IMR-90 (cell line): ENCODE measurements at regions not wholly inside any gene's neighbourhood (a gene's known extent, or its start where the extent isn't known, plus 50 kb on each side); places are given as distances from the start of the nearest gene placed in this dataset.
A peak's percentile ranks its signal among the peaks of the same experiment; 100 is the strongest.

ENCODE experiments used
- ATAC-seq: fragments of 200-7000 bp; cut with Tn5 transposase; 2 replicates; pipeline ENCODE4 v1.9.1; 2020; ENCODE audit warnings: low read depth, mild to moderate bottlenecking, moderate library complexity
- BruUV-seq: library from RNA; stranded (reverse); fragments of 400-500 nt; replicated peaks from 2 replicates; lab custom pipeline; 2021; lab: Mats Ljungman, UMichigan
- CTCF ChIA-PET: fragments of 300-600 bp; formaldehyde crosslinking; extraction: SDS; loops from one replicate; lab custom pipeline; 2021; ENCODE audit warnings: antibody characterized with exemption; lab: Yijun Ruan, JAX
- POLR2A ChIA-PET: fragments of 300-600 bp; sonication (Branson Sonifier 250); formaldehyde crosslinking; loops from one replicate; lab custom pipeline; 2022; ENCODE audit warnings: antibody characterized with exemption; ENCODE audit not compliant: unreplicated experiment; lab: Charles Lee
- DNase-seq: peaks from one replicate; pipeline ENCODE4 v3.0.0; 2013
- H2AFZ ChIP-seq: replicated peaks from 2 replicates; pipeline ENCODE3; 2013; ENCODE audit warnings: low read length, mild to moderate bottlenecking; ENCODE audit not compliant: poor library complexity
- H2AK5ac ChIP-seq: 2 replicates; pipeline ENCODE4 v1.6.1; 2013; ENCODE audit warnings: low read depth, low read length, inconsistent platforms
- H2AK9ac ChIP-seq: replicated peaks from 2 replicates; pipeline ENCODE3; 2013; ENCODE audit warnings: mild to moderate bottlenecking, low read depth, low read length, moderate library complexity; ENCODE audit not compliant: poor library complexity
- H2BK120ac ChIP-seq: 2 replicates; pipeline ENCODE4 v1.6.1; 2013; ENCODE audit warnings: low read depth, low read length, inconsistent platforms
- H2BK15ac ChIP-seq: 3 replicates; pipeline ENCODE4 v1.6.1; 2013; ENCODE audit warnings: low read depth, low read length, inconsistent platforms
- H2BK20ac ChIP-seq: 2 replicates; pipeline ENCODE4 v1.6.1; 2013; ENCODE audit warnings: low read depth, mild to moderate bottlenecking, inconsistent platforms, low read length, moderate library complexity
- H2BK5ac ChIP-seq: 2 replicates; pipeline ENCODE4 v1.6.1; 2013; ENCODE audit warnings: mild to moderate bottlenecking, low read depth, low read length, inconsistent platforms; ENCODE audit not compliant: poor library complexity, severe bottlenecking
- H3K14ac ChIP-seq: replicated peaks from 2 replicates; pipeline ENCODE4 v1.6.1; 2013; ENCODE audit warnings: low read depth, low read length, inconsistent platforms
- H3K18ac ChIP-seq: 2 replicates; pipeline ENCODE4 v1.6.1; 2013; ENCODE audit warnings: low read depth, low read length, control low read depth
- H3K23ac ChIP-seq: 2 replicates; pipeline ENCODE4 v1.6.1; 2013; ENCODE audit warnings: low read depth, low read length, inconsistent platforms
- H3K27ac ChIP-seq: 2 replicates; pipeline ENCODE4 v1.5.1; 2013; ENCODE audit warnings: mild to moderate bottlenecking, control low read depth, low read length; ENCODE audit not compliant: insufficient read depth
- H3K27me3 ChIP-seq: 2 replicates; pipeline ENCODE4 v1.6.1; 2013; ENCODE audit warnings: low read length; ENCODE audit not compliant: control insufficient read depth, insufficient read depth
- H3K36me3 ChIP-seq: 2 replicates; pipeline ENCODE4 v1.6.1; 2013; ENCODE audit warnings: low read length, mixed read lengths; ENCODE audit not compliant: control insufficient read depth, insufficient read depth
- H3K4ac ChIP-seq: 2 replicates; pipeline ENCODE4 v1.6.1; 2013; ENCODE audit warnings: low read depth, low read length, inconsistent platforms
- H3K4me1 ChIP-seq: 2 replicates; pipeline ENCODE4 v1.6.1; 2013; ENCODE audit warnings: low read length, mixed read lengths; ENCODE audit not compliant: control insufficient read depth, insufficient read depth
- H3K4me2 ChIP-seq: 2 replicates; pipeline ENCODE4 v1.6.1; 2013; ENCODE audit warnings: low read depth, mild to moderate bottlenecking, control low read depth, low read length, moderate library complexity
- H3K4me3 ChIP-seq: 2 replicates; pipeline ENCODE4 v1.5.1; 2013; ENCODE audit warnings: low read depth, mild to moderate bottlenecking, control low read depth, low read length, moderate library complexity; ENCODE audit not compliant: insufficient read depth
- H3K56ac ChIP-seq: 2 replicates; pipeline ENCODE4 v1.6.1; 2013; ENCODE audit warnings: low read length, inconsistent platforms; ENCODE audit not compliant: insufficient read depth; ENCODE audit errors: extremely low read depth
- H3K79me1 ChIP-seq, 2 experiments: 2 replicates each; pipeline ENCODE4 v1.6.1; 2013; ENCODE audit warnings: low read length in 2 of 2, inconsistent platforms in 1 of 2, low read depth in 1 of 2
- H3K9ac ChIP-seq: 2 replicates; pipeline ENCODE4 v1.6.1; 2013; ENCODE audit warnings: low read depth, low read length, control low read depth
- H3K9me1 ChIP-seq: 2 replicates; pipeline ENCODE4 v1.6.1; 2013; ENCODE audit warnings: low read length, inconsistent platforms; ENCODE audit not compliant: insufficient read depth
- H3K9me3 ChIP-seq: 2 replicates; pipeline ENCODE4 v1.6.1; 2013; ENCODE audit warnings: low read length; ENCODE audit not compliant: control insufficient read depth, insufficient read depth
- H4K20me1 ChIP-seq: 2 replicates; pipeline ENCODE4 v1.6.1; 2013; ENCODE audit warnings: low read length, inconsistent platforms; ENCODE audit not compliant: insufficient read depth
- H4K5ac ChIP-seq: 2 replicates; pipeline ENCODE4 v1.6.1; 2013; ENCODE audit warnings: mild to moderate bottlenecking, low read depth, low read length, control low read depth
- H4K8ac ChIP-seq, 2 experiments: 2 replicates each; pipeline ENCODE4 v1.6.1; 2013; ENCODE audit warnings: low read depth in 2 of 2, low read length in 2 of 2, control low read depth in 1 of 2, inconsistent platforms in 1 of 2
- H4K91ac ChIP-seq: 2 replicates; pipeline ENCODE4 v1.6.1; 2013; ENCODE audit warnings: low read depth, low read length, inconsistent platforms; ENCODE audit not compliant: insufficient read depth
- BHLHE40 ChIP-seq: fragments of 150-350 bp; IDR thresholded peaks from 2 replicates; pipeline ENCODE4 v1.6.1; 2016; ENCODE audit warnings: mild to moderate bottlenecking, low read depth, low read length
- MAZ ChIP-seq: IDR thresholded peaks from 2 replicates; pipeline ENCODE4 v1.6.1; 2012; ENCODE audit warnings: low read depth, mild to moderate bottlenecking, low read length, improper control_type of control experiment, moderate library complexity, borderline replicate concordance
- WGBS, 2 experiments: methylation state at CpG; one replicate each; pipeline versions ENCODE4 v1.1.5 to v1.1.7; 2013; ENCODE audit warnings: missing lambda C conversion rate in 2 of 2; ENCODE audit not compliant: insufficient read length in 1 of 2; ENCODE audit errors: extremely low coverage in 2 of 2; 5-methylcytosine and 5-hydroxymethylcytosine counted together
- dilution Hi-C: fragments of 300-500 bp; cut with HindIII; formaldehyde crosslinking; loops from one replicate; pipeline ENCODE4 v1.14.3; 2018; ENCODE audit warnings: low sequenced_read_pairs; ENCODE audit not compliant: unreplicated experiment
- in situ Hi-C: fragments of 300-500 bp; cut with MboI; formaldehyde crosslinking; loops from 3 replicates; pipeline ENCODE4 v1.14.3; 2019; ENCODE audit warnings: low sequenced_read_pairs, inconsistent platforms, mixed read lengths
- intact Hi-C: fragments of 100-400 bp; cut with micrococcal nuclease; formaldehyde crosslinking; loops from 2 replicates; pipeline ENCODE4 v1.10.0; 2022

GRCh38 chr12:28645891-28646290, 455.6 kb downstream of the CCDC91 start:
- Histone ChIP-seq H3K4me1 (no peaks in the 10 kb centered on the region), H2BK20ac (no peak overlapping the region), H2BK120ac (no peak overlapping the region), H2AK9ac (no peak overlapping the region), H2BK15ac (no peak overlapping the region), H3K56ac (no peak overlapping the region), H3K9me1 (no peaks in the 10 kb centered on the region), H3K9ac (no peak overlapping the region), H3K4me3 (no peak overlapping the region), H3K4me2 (no peak overlapping the region), H3K9me3 (no peaks in the 10 kb centered on the region), H4K20me1 (no peaks in the 10 kb centered on the region), H3K27ac (no peak overlapping the region), H2BK5ac (no peak overlapping the region), H4K8ac (no peak overlapping the region), H3K23ac (no peak overlapping the region), H3K36me3 (no peaks in the 10 kb centered on the region), H4K91ac (no peak overlapping the region), H2AFZ (peak overlapping the region; percentile 32), H3K27me3 (no peaks in the 10 kb centered on the region), H3K18ac (no peak overlapping the region), H4K5ac (no peak overlapping the region), H2AK5ac (no peak overlapping the region), H3K4ac (no peak overlapping the region), H3K79me1 (no peaks in the 10 kb centered on the region), H3K14ac (no peak overlapping the region)
- in situ Hi-C loops = loop anchor here (10.0 kb wide), 1 partner anchor 59 kb away; no protein-coding TSS in a partner anchor
- ChIA-PET CTCF (no interaction called here), POLR2A (no interaction called here)
- intact Hi-C loops = no loop called here
- DNase-seq (no peak), ATAC-seq (no peak)
- 94% methylated on average over 10 of the region's 13 CpGs; no CpG with 5 or more reads in 1 of the 2 experiments for WGBS, 2 experiments
- dilution Hi-C loops = no loop called here
- BruUV-seq = no TSS peak
- no peak for TF ChIP-seq MAZ
- no peak for TF ChIP-seq BHLHE40
